Ascending aorta (tissue), 2 donors: ENCODE measurements at regions not wholly inside any gene's neighbourhood (a gene's known extent, or its start where the extent isn't known, plus 50 kb on each side); places are given as distances from the start of the nearest gene placed in this dataset.

Source experiments
- DNase-seq, 2 donors: peaks; one replicate each; pipeline ENCODE4 v3.0.0-alpha.2; 2019; ENCODE audit warnings: low spot score in 2 of 2
- H3K27ac ChIP-seq, 2 donors: fragments of 200-600 bp; sonication (generic); one replicate each; pipeline ENCODE4 v1.5.1; 2016 to 2017; ENCODE audit warnings: mild to moderate bottlenecking in 1 of 2
- H3K27me3 ChIP-seq: fragments of 200-600 bp; sonication (generic); one replicate; pipeline ENCODE4 v1.5.1; 2017
- H3K36me3 ChIP-seq, 2 donors: fragments of 200-600 bp; sonication (generic); one replicate each; pipeline ENCODE4 v1.5.1; 2016
- H3K4me1 ChIP-seq, 2 donors: fragments of 200-600 bp; sonication (generic); one replicate each; pipeline ENCODE4 v1.5.1; 2016 to 2017; ENCODE audit warnings: mild to moderate bottlenecking in 1 of 2
- H3K4me3 ChIP-seq, 2 donors: fragments of 200-600 bp; sonication (generic); one replicate each; pipeline ENCODE4 v1.5.1; 2016 to 2017; ENCODE audit warnings: mild to moderate bottlenecking in 1 of 2
- H3K9me3 ChIP-seq, 2 donors: fragments of 200-600 bp; sonication (generic); one replicate each; pipeline ENCODE4 v1.5.1; 2016
- intact Hi-C: fragments of 100-400 bp; cut with DNase I; formaldehyde crosslinking; loops from one replicate; pipeline ENCODE4 v1.15.1; 2023
- TF ChIP-seq, protein P1 (sequence below), 3 experiments: fragments of 200-600 bp in 2 of 3; fragments of 450-650 bp in 1 of 3; sonication (generic) in 2 of 3; IDR thresholded peaks; one replicate each; pipeline ENCODE4 v1.5.1; 2016 to 2019; ENCODE audit warnings: antibody characterized with exemption in 3 of 3, mild to moderate bottlenecking in 1 of 3, moderate library complexity in 1 of 3

DNA sequence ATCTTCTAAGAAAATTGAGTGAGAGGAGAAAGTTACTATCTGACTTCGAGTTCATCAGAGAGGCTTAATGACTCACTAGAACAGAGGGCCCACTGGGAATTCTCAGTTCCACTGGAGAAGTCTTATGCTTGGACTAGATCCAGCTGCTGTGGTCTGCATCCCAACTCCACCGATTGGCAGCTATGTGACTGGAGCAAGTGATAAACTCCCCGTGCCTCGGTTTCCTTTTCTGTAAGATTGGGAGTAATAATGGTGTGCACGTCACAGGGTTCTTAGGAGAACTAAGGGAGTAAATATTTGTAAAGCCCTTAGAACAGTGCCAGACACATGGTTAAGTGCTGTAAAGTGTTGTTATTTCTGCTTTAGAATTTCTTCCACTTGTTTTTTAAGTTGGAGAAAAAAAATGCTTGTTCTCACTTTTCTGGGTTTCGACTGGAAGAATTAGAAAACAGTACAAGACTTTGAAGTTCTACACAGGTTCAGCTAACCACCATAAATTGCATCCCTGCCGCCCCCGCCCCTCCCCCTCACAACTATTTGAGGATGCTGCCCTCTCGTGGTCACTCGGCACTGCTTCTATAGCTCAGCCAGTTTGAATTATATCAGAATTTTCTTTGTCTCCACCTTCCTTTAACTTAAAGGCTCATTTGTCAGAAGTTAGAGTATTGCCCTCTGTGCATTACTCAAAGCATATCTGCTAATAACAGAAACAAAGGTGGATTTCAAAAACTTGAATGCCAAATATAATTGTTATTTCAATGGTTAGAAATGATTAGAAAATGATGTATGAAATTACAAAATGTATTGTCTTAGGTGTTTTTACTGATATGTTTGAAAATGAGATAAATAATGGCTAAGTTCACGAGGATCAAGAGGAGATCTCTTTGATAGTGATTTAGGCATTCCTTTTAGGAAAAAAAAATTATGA is 95.0 kb upstream of the IFNGR1 start:
- H3K36me3 ChIP-seq: no peaks in the 10 kb centered on the region
- intact Hi-C loops: loop anchor here (1.0 to 5.0 kb wide), 4 partner anchors 43 to 237 kb away; partner anchors contain the start of gene IFNGR1
- no peaks in the 10 kb centered on the region for H3K9me3 ChIP-seq
- TF ChIP-seq, protein P1, sequence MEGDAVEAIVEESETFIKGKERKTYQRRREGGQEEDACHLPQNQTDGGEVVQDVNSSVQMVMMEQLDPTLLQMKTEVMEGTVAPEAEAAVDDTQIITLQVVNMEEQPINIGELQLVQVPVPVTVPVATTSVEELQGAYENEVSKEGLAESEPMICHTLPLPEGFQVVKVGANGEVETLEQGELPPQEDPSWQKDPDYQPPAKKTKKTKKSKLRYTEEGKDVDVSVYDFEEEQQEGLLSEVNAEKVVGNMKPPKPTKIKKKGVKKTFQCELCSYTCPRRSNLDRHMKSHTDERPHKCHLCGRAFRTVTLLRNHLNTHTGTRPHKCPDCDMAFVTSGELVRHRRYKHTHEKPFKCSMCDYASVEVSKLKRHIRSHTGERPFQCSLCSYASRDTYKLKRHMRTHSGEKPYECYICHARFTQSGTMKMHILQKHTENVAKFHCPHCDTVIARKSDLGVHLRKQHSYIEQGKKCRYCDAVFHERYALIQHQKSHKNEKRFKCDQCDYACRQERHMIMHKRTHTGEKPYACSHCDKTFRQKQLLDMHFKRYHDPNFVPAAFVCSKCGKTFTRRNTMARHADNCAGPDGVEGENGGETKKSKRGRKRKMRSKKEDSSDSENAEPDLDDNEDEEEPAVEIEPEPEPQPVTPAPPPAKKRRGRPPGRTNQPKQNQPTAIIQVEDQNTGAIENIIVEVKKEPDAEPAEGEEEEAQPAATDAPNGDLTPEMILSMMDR (IDR thresholded peaks at IDR 0.05): peak; percentile 71 to 84 (median 78)
- H3K27me3 ChIP-seq: no peaks in the 10 kb centered on the region
- peak overlapping the region in 1 of 2 donors; percentile 23 for H3K4me3 ChIP-seq
- H3K4me1 ChIP-seq: no peaks in the 10 kb centered on the region
- peak in 1 of 2 donors; percentile 79 for DNase-seq
- H3K27ac ChIP-seq: no peak overlapping the region

DNA sequence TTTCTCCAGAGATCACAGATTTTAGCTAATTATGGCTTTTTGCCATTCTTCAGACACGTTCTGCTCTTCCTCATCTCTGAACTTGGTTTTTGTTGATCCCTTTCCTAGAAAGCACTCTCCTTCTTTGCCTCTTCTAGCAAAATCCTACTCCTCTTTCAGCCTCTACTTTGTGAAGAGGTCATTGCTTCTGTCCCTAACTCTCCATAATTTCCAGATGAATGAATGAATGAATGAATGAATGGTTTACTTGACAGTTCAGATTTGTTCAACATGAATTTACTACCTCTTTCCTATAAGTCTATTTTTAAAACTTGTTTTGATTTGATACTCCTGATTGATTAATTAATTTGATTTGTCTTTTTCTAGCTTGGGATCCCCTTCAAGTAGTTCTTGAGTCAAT is 94.0 kb upstream of the IFNGR1 start:
- Histone ChIP-seq H3K4me3 (no peak overlapping the region), H3K36me3 (no peaks in the 10 kb centered on the region), H3K27ac (no peak overlapping the region), H3K4me1 (no peaks in the 10 kb centered on the region), H3K27me3 (no peaks in the 10 kb centered on the region), H3K9me3 (no peaks in the 10 kb centered on the region)
- TF ChIP-seq, protein P1 (IDR thresholded peaks at IDR 0.05): no peak
- DNase-seq: no peak
- intact Hi-C loops: loop anchor here (5.0 kb wide), 2 partner anchors 96 to 236 kb away; partner anchors contain the start of gene IFNGR1

DNA sequence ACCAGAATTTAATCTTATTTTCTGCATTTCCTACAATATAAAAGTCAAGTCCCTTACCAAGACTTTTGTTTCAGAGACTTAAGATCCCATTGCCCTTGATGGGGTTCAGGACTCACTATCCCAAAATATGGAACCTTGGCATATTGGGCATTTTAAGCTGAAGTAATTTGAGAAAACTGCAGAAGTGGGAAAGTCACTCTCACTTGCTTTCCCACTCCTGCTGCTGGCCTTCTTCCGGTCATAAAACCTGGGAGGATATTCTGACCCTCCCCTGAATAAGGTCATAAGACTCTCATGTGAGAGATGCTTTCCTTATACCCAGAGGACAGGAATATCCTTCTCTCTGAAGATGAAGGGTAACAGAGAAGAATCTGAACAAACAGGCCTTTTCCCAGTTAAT is 92.8 kb upstream of the IFNGR1 start:
- Histone ChIP-seq H3K9me3 (no peaks in the 10 kb centered on the region), H3K27ac (no peak overlapping the region), H3K36me3 (no peaks in the 10 kb centered on the region), H3K27me3 (no peaks in the 10 kb centered on the region), H3K4me3 (no peak overlapping the region), H3K4me1 (no peaks in the 10 kb centered on the region)
- TF ChIP-seq, protein P1 (IDR thresholded peaks at IDR 0.05): no peak
- no peak for DNase-seq
- intact Hi-C loops: loop anchor here (5.0 kb wide), 2 partner anchors 95 to 235 kb away; partner anchors contain the start of gene IFNGR1

DNA sequence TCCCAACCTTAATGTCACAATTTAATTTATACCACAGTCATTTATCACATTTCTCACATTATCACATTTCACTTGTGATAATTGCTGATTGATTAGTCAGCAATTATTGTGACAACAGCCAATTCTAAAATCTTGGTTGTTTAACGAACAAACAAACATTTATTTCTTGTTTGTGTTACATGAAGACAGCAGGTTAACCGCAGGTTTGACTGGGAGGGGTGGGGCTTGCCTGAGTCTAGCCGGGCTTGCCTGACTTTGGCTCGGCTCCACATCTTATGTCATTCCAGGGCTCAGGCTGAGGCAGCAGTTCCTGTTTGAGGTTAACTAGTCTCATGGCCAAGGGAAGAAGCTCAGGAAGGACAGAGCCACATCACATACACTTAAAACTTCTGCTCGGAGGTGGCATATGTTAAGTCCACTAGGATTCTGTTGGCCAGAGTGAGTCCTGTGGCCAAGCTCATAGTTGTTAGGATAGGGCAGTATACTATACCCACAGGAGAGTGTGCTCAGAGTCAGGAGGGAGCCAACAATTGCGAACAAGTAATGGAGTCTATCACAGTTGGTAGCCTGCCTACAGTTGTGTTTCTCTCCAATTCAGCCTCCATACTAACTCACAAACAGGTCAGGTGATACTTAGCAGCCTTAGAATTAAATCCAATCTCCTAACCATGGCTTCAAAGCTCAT is 90.0 kb upstream of the IFNGR1 start:
- H3K4me1 ChIP-seq: no peaks in the 10 kb centered on the region
- no peaks in the 10 kb centered on the region for H3K36me3 ChIP-seq
- H3K27me3 ChIP-seq: no peaks in the 10 kb centered on the region
- TF ChIP-seq, protein P1 (IDR thresholded peaks at IDR 0.05): no peak
- peak; percentile 12 to 72 for DNase-seq
- no peaks in the 10 kb centered on the region for H3K9me3 ChIP-seq
- intact Hi-C loops: no loop called here
- H3K4me3 ChIP-seq: no peak overlapping the region
- H3K27ac ChIP-seq: no peak overlapping the region

DNA sequence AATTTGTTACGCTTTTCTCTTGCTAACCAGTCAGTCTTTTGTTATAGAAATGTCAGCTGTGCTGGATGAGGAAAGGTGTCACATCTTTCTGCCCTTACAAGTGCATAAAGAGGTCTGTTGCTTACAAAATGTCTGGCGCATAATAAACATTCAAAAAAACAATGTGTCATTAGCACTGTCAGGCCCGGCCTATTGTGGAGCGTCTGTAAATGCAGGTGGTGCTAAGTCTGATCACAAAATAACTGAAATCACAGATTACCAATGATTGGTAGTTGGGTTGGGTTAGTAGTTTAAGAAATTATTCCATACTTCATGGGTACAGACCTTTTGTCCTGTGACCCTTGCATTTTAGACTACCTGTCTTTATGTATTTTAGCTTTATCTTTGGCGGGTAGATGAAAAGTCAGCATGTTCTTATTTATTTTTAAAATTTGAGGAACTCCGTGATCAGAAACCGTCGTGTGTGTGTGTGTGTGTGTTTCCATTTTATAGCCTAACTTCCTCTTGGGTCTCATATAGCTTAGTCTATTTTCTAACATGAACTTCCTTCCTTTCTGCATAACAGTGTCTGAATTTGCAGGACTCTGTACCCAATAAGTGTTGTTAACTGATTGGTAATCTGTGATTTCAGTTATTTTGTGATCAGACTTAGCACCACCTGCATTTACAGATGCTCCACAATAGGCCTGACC is 88.1 kb upstream of the IFNGR1 start:
- H3K27me3 ChIP-seq: no peaks in the 10 kb centered on the region
- no peak overlapping the region for H3K27ac ChIP-seq
- no peaks in the 10 kb centered on the region for H3K36me3 ChIP-seq
- intact Hi-C loops: no loop called here
- H3K9me3 ChIP-seq: no peaks in the 10 kb centered on the region
- no peak overlapping the region for H3K4me3 ChIP-seq
- H3K4me1 ChIP-seq: no peaks in the 10 kb centered on the region
- TF ChIP-seq, protein P1 (IDR thresholded peaks at IDR 0.05): no peak
- DNase-seq: no peak
